SKM-1 (cell line): ENCODE measurements at regions not wholly inside any gene's neighbourhood (a gene's known extent, or its start where the extent isn't known, plus 50 kb on each side); places are given as distances from the start of the nearest gene placed in this dataset.

Source experiments
- DNase-seq: peaks from one replicate; lab custom pipeline; 2025; ENCODE audit not compliant: unreplicated experiment; lab: John Stamatoyannopoulos, UW

DNA sequence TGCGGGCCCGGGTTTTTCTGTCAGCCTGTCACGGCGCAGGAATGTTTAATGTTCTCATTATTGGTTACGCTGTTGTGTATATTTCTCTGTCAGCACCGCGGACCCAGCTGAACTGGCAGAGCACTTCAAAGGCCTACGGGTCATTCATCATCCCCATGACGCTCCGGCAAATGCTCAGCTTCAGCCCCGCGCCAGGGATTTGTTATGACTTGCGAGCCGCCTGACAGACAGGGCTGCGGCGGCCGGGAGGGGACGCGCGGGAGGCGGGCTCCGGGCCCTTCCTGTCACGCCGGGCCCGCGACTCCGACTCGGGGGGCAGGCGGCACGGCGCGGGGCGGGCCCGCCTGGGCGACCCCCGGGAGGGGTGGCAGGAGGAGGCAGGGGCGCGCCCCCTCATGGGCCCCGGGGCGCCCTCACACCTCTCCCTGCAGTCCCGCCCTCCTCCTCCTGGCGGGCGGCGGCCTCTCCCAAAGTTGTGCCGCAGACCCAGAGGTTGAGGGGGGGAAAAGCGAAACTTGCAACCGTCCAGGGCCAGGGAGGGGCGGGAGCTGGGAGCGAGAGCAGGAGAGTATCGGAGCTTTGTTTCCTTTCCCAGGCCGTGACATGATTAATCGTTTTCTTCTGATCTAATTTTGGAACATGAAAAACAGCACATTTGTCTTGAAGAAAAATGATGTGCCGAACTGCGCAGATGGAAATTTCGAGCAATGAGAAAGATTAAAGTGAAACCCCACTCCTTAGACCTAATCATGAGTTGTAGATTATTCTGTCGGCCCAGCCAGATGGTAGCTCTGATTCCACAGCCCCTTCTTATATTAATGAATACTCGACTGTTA is 59.3 kb upstream of the COMTD1 start:
- DNase-seq: no peak

DNA sequence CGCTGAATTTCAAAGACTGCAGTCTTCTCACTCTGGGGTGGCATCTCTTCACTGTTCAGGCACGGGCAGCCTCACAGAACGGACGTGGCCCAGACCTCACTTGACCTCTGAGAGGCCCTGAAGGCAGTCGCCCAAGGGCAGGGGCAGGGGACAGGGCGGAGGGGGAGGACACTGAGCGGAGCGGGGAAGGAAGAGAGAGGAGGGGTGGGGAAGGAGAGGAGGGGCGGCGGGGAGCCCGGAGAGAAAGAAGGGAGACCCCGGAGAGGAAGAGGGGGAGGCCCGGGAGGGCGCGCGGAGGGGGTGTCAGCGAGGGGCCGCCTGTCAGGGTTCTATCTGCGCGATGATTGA is 58.7 kb upstream of the COMTD1 start:
- DNase-seq: no peak

DNA sequence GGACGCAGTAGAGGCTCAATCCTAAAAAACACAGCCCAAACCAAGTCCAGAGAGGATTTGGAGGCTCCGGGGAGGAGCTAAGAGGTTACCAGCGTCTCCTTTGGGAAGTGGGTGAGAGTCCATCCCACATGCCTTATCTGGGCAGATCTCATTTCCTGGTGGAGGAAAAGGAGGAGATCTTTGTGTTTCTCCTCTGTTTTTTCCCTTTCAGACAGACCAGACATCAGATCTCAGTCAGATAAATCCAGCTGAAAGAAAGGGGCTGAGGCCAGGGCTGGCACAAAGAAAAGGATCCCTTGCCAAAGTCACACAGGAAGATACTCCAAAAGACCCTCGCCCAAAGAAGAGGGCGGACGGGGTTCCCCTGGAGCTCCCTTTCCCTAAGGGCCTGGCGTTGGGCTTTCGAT is 58.3 kb upstream of the COMTD1 start:
- DNase-seq: no peak

DNA sequence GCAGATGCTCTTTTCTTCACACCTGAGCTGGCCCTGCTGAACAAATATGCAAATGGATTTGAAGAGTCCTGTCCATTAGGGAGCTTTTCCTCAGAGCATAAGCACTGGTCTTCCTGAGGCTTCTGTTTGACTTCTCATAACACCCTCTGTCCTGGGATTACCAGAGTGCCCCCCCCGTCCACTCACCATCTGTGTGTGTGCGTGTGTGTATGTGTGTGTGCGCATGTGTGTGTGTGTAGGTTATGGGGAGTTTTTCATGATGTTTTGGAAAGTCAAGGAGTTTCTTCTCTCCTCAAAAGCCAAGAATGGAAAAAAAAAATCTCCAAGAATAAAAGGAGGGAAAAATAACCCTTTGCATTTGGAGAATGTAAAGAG is 57.7 kb upstream of the COMTD1 start:
- DNase-seq: no peak

DNA sequence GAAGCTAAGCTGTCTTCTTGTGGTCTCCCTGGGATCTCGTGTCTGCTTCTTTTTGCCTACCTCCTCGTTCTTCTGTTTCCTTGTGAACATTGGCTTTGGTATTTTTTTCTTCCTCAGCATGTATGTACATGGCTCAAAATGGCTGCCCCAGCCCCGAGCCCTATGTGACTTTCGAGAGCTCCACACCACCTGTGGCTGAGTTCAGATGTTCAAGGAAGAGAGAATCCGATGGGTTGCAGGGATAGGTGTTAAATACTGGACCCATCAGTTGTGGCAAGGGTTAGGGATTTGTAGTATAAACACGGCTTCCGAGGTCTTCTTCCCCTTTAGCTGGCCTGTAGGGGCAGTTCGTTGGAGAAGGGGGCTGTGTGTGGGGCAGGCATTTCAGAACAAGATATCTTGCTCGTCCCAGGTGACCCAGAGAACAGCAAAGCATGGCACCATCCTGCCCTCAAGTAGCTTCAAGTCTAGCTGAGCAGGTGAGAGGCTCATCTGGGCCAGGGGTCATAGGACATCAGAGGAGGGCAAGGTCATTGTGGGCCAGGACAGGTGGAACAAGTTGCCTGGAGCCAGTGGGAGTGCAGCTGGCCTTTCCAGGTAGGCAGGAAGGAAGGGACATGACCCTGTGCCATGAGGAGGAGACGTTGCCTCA is 57.2 kb upstream of the COMTD1 start:
- DNase-seq: no peak

DNA sequence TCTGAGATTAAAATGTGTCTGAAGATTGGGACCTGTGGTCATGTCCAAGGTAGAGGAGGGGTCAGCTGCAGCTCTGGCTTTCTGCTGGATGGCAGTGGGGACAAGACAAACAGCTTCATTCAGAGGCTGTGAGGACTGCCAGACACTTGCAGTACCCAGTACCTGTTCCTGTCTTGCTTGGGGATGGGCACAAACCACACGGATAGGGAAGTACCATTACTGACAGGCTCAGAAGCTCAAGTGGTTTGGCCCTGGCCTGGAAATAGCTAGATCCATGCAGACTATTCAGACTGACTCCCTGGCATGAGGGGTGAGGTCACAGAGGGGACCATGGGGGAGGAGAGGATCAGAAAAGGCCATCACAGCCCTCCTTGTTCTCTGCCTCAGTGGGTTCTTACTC is 56.0 kb upstream of the COMTD1 start:
- peak; percentile 19 for DNase-seq

DNA sequence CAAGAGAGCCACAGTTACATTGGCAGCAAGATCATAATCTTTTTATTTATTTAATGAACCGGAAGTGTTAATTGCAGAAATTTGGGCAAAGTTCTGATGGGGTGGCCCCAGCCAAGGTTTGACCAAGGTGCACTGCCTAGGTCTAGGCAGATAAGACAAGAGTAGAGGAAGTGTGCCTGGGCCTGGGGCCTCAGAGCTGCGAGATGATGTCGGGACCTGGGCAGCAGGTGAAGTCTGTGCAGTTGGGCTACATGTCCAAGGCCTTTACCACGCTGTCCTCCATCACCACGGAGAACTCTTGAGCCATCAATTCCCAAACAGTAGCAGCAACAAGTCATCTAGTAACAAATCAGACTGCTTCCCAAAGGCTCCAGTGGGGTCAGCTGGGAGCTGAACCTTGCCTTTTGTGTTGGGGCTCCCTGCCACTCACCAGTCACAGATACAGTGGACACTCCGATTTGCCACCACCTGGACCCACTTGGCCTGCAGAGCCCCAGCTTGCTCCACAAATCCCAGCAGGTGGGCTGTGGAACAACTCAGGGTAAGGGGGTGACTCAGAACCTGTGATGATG is 52.5 kb upstream of the COMTD1 start:
- no peak for DNase-seq

DNA sequence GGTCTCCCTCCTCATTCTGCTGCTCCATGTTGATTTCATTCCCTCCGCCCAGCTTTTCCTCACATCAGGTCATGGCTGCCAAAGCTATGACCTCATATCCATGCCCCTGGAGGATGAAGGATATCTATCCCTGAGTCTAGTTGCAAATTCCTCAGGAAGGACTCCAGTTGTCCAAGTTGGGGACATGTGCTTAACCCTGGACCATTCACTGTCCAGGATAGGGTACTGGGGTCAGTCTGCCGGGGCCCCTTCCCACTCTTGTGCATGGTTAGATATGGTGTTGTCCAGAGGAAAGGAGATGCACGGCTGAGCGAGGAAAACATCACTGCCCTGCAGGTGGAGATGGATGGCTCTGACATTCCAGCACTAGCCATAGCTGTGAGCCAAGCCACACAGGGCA is 51.9 kb upstream of the COMTD1 start:
- no peak for DNase-seq

DNA sequence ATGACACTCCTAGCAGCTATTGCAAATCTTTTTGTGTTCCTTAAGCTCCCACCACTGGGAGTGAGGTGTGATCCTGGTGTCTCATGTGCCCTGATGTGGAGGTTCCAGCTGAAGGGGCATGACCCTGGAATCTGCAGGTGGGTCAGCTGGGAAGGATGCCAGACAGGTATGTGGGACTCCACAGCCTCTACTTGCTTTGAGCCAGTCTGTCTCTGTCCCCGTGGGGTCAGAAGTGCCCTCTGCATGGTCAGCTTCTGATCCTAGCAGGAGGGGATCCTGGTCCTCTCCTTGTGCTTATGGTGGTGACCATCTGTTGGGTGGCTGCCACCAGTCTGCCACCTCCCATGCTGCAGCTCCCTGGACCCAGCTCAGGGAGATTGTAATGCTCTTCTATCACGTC is 51.1 kb upstream of the COMTD1 start:
- no peak for DNase-seq
